ENCODE measurements at regions not wholly inside any gene's neighbourhood (a gene's known extent, or its start where the extent isn't known, plus 50 kb on each side); places are given as distances from the start of the nearest gene placed in this dataset.

DNA sequence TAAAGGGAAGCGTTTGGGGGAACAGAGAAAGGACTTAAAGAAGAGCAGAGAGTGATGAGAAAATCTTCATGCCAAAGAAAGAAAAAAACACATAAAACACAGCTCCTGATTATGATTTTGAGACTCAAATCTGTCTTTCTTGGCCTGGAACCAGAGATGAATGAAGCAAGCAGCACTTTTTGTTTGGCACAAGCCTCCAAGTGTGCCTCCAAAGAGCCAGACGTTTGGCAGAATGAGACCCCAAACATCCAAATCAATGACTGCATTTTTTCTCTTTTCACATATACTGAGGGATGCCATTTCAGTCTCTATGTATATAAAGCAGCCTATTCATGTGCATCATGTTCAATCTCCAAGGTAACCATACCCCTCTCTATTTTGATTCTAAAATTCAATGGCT, 424.2 kb downstream of the TUSC1 start:
- H3K4me3 Mint-ChIP-seq: no peak overlapping the region
- WGBS (ENCODE audit: insufficient coverage): 24% methylated on average over 2 of the region's 2 CpGs
- Histone ChIP-seq H3K36me3 (ENCODE audit: control insufficient read depth, insufficient read depth, low read length) (no peaks in the 10 kb centered on the region), H3K4me1 (ENCODE audit: control insufficient read depth, insufficient read depth, low read length) (no peaks in the 10 kb centered on the region), H3K4me3 (ENCODE audit: low read length) (no peak overlapping the region), H3K27me3 (ENCODE audit: control insufficient read depth, insufficient read depth, low read length) (no peaks in the 10 kb centered on the region), H3K9me3 (ENCODE audit: control insufficient read depth, insufficient read depth, low read length) (peaks cover 6% of the 10 kb centered on the region), H3K27ac (ENCODE audit: low read length) (no peak overlapping the region)
- DNase-seq: no peak
- no peaks in the 10 kb centered on the region for H3K27me3 Mint-ChIP-seq (ENCODE audit: low read depth in 2 of 2)
- no peak for ATAC-seq
- H3K9me3 Mint-ChIP-seq: peaks cover 15 to 22% of the 10 kb centered on the region in 2 donors
- no peak overlapping the region for H3K27ac Mint-ChIP-seq
- no peak for TF ChIP-seq CTCF (IDR thresholded peaks at IDR 0.05)
- intact Hi-C loops (cut with micrococcal nuclease): no loop called here
- H3K4me1 Mint-ChIP-seq: no peaks in the 10 kb centered on the region
- no peaks in the 10 kb centered on the region for H3K36me3 Mint-ChIP-seq

DNA sequence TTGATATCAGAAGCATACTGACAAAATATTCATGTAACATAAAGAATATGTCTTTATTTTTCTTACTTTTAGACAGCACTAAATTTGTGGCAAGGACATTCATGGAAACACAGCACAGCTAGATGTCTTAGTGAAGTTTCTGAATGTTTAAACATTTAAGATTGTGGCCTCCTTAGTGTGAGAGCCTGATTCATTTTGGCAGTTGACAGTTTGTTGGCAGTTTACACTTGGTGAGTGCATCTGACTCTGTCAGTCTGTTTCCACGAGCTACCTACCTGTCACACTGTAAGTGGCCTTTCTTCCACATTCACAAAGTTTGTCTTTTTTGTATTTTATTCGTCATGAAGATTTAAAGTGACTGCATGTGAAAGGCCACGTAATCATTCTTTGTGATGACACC, 436.8 kb downstream of the TUSC1 start:
- Histone ChIP-seq H3K4me3 (ENCODE audit: low read length) (no peak overlapping the region), H3K27ac (ENCODE audit: low read length) (no peak overlapping the region), H3K4me1 (ENCODE audit: control insufficient read depth, insufficient read depth, low read length) (no peaks in the 10 kb centered on the region), H3K9me3 (ENCODE audit: control insufficient read depth, insufficient read depth, low read length) (no peaks in the 10 kb centered on the region), H3K36me3 (ENCODE audit: control insufficient read depth, insufficient read depth, low read length) (no peaks in the 10 kb centered on the region), H3K27me3 (ENCODE audit: control insufficient read depth, insufficient read depth, low read length) (no peaks in the 10 kb centered on the region)
- WGBS (ENCODE audit: insufficient coverage): 73% methylated on average over 2 of the region's 3 CpGs
- H3K4me1 Mint-ChIP-seq: no peaks in the 10 kb centered on the region
- peaks cover 9 to 13% of the 10 kb centered on the region in 2 donors for H3K9me3 Mint-ChIP-seq
- no peak overlapping the region for H3K4me3 Mint-ChIP-seq
- intact Hi-C loops (cut with micrococcal nuclease): no loop called here
- H3K27ac Mint-ChIP-seq: no peak overlapping the region
- no peaks in the 10 kb centered on the region for H3K27me3 Mint-ChIP-seq (ENCODE audit: low read depth in 2 of 2)
- no peak for TF ChIP-seq CTCF (IDR thresholded peaks at IDR 0.05)
- no peak for DNase-seq
- no peak for ATAC-seq
- peaks cover 12% of the 10 kb centered on the region for H3K36me3 Mint-ChIP-seq

DNA sequence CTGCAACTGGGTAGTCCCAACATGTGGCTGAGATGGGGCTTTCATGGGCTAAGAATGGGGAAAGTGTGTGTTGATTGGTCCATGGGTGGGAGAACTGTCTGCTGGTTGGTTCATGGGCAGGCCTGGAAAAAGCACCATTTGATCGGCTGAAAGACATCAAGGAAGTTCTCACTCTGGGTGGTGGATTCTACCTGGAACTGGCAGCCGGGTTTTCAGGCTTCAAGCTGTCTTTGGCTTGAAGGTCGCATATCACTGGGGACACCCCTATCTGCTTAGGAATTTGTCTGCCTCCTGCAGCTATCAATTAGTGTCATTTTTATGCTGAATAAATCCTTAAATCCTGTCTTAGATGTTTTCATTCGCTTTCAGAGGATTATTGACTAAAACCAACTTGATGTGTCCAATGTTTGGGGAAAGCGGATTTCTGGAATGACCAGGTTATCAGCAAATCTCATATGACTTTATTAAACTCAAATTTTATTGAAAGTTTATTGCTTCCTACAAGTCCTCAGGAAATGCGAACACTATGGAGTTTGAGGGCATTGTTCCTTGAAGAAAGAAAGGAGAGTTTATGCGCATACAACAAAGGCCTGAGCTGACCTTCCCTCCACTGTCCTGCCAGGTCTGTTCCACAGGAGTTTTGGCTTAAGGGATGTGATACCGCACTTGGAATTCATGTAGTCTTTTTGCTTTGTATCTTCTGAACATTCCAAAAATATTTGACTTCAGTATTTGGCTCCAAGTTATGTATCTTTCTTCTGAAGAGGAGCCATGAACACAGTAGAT, 451.1 kb downstream of the TUSC1 start:
- no peak overlapping the region for H3K27ac ChIP-seq (ENCODE audit: low read length)
- intact Hi-C loops (cut with micrococcal nuclease): no loop called here
- Mint-ChIP-seq H3K27ac (no peak overlapping the region), H3K36me3 (no peaks in the 10 kb centered on the region), H3K27me3 (ENCODE audit: low read depth in 2 of 2) (no peaks in the 10 kb centered on the region), H3K9me3 (peaks cover 10 to 15% of the 10 kb centered on the region in 2 donors), H3K4me1 (no peaks in the 10 kb centered on the region), H3K4me3 (no peak overlapping the region)
- H3K4me1 ChIP-seq (ENCODE audit: control insufficient read depth, insufficient read depth, low read length): no peaks in the 10 kb centered on the region
- no peak overlapping the region for H3K4me3 ChIP-seq (ENCODE audit: low read length)
- H3K27me3 ChIP-seq (ENCODE audit: control insufficient read depth, insufficient read depth, low read length): no peaks in the 10 kb centered on the region
- DNase-seq (no peak), ATAC-seq (no peak)
- peaks cover 8% of the 10 kb centered on the region for H3K9me3 ChIP-seq (ENCODE audit: control insufficient read depth, insufficient read depth, low read length)
- 81% methylated on average over 8 of the region's 8 CpGs for WGBS (ENCODE audit: insufficient coverage)
- no peak for TF ChIP-seq CTCF (IDR thresholded peaks at IDR 0.05)
- H3K36me3 ChIP-seq (ENCODE audit: control insufficient read depth, insufficient read depth, low read length): no peaks in the 10 kb centered on the region

Measured in natural killer cell (primary cell).